ENCODE measurements at regions not wholly inside any gene's neighbourhood (a gene's known extent, or its start where the extent isn't known, plus 50 kb on each side); places are given as distances from the start of the nearest gene placed in this dataset.

GRCh38 chr9:119792242-119792641, 423.0 kb upstream of the BRINP1 start:
- no peak for ATAC-seq
- H3K4me3 ChIP-seq (replicated peaks in 1 of 2; ENCODE audit: low read depth in 1 of 2, low read length in 2 of 2), result no peak overlapping the region
- TF ChIP-seq SIN3A (IDR thresholded peaks at IDR 0.05; ENCODE audit: low read depth) (no peak), RAD21 (IDR thresholded peaks at IDR 0.05; ENCODE audit: low read depth) (no peak), EGR1 (IDR thresholded peaks at IDR 0.05; ENCODE audit: low read depth) (no peak), YY1 (IDR thresholded peaks at IDR 0.05; ENCODE audit: extremely low read depth, insufficient replicate concordance, low read depth, low read length) (no peak), FOSL1 (IDR thresholded peaks at IDR 0.05; ENCODE audit: low read depth) (no peak), SRF (IDR thresholded peaks at IDR 0.05; ENCODE audit: low read depth) (no peak), EZH2 (IDR thresholded peaks at IDR 0.05) (no peak), ZNF274 (IDR thresholded peaks at IDR 0.05; ENCODE audit: low read depth, low read length) (no peak), TCF7L2 (IDR thresholded peaks at IDR 0.05; ENCODE audit: borderline replicate concordance, extremely low read depth, insufficient read depth, insufficient read length) (no peak), EZH2phosphoT487 (IDR thresholded peaks at IDR 0.05; ENCODE audit: borderline replicate concordance) (no peak), SP1 (IDR thresholded peaks at IDR 0.05; ENCODE audit: low read depth) (no peak), POLR2A (IDR thresholded peaks at IDR 0.05; ENCODE audit: borderline replicate concordance, extremely low read depth, insufficient read depth, insufficient read length) (no peak), ZFX (IDR thresholded peaks at IDR 0.05) (no peak), POLR2AphosphoS5 (IDR thresholded peaks at IDR 0.05; ENCODE audit: low read depth, low read length) (no peak)
- TF ChIP-seq, protein P1, sequence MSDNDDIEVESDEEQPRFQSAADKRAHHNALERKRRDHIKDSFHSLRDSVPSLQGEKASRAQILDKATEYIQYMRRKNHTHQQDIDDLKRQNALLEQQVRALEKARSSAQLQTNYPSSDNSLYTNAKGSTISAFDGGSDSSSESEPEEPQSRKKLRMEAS (IDR thresholded peaks at IDR 0.05), result no peak
- TF ChIP-seq, protein P2, sequence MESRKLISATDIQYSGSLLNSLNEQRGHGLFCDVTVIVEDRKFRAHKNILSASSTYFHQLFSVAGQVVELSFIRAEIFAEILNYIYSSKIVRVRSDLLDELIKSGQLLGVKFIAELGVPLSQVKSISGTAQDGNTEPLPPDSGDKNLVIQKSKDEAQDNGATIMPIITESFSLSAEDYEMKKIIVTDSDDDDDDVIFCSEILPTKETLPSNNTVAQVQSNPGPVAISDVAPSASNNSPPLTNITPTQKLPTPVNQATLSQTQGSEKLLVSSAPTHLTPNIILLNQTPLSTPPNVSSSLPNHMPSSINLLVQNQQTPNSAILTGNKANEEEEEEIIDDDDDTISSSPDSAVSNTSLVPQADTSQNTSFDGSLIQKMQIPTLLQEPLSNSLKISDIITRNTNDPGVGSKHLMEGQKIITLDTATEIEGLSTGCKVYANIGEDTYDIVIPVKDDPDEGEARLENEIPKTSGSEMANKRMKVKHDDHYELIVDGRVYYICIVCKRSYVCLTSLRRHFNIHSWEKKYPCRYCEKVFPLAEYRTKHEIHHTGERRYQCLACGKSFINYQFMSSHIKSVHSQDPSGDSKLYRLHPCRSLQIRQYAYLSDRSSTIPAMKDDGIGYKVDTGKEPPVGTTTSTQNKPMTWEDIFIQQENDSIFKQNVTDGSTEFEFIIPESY (IDR thresholded peaks at IDR 0.05; ENCODE audit: extremely low read depth, insufficient replicate concordance, low read length), result no peak
- TF ChIP-seq, protein P3, sequence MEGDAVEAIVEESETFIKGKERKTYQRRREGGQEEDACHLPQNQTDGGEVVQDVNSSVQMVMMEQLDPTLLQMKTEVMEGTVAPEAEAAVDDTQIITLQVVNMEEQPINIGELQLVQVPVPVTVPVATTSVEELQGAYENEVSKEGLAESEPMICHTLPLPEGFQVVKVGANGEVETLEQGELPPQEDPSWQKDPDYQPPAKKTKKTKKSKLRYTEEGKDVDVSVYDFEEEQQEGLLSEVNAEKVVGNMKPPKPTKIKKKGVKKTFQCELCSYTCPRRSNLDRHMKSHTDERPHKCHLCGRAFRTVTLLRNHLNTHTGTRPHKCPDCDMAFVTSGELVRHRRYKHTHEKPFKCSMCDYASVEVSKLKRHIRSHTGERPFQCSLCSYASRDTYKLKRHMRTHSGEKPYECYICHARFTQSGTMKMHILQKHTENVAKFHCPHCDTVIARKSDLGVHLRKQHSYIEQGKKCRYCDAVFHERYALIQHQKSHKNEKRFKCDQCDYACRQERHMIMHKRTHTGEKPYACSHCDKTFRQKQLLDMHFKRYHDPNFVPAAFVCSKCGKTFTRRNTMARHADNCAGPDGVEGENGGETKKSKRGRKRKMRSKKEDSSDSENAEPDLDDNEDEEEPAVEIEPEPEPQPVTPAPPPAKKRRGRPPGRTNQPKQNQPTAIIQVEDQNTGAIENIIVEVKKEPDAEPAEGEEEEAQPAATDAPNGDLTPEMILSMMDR (IDR thresholded peaks at IDR 0.05 in 2 of 3, conservative IDR thresholded peaks at IDR 0.05 in 1 of 3; ENCODE audit: borderline replicate concordance in 1 of 3, insufficient read depth in 1 of 3, low read depth in 2 of 3, low read length in 2 of 3), result no peak
- no peak overlapping the region for H3K9ac ChIP-seq (ENCODE audit: low read length)
- no TSS peak for BruUV-seq (replicated peaks)
- POLR2A ChIA-PET, result no interaction called here
- intact Hi-C loops (cut with micrococcal nuclease), result no loop called here
- no peaks in the 10 kb centered on the region for H3K79me2 ChIP-seq (ENCODE audit: insufficient read depth, low read length)
- H3K27ac ChIP-seq (ENCODE audit: low read depth, low read length), result no peak overlapping the region
- CTCF ChIA-PET, result no interaction called here
- H4K20me1 ChIP-seq (ENCODE audit: insufficient read depth), result no peaks in the 10 kb centered on the region
- no peaks in the 10 kb centered on the region for H3K4me1 ChIP-seq (ENCODE audit: control insufficient read depth in 1 of 2, insufficient read depth in 2 of 2, low read length in 2 of 2)
- RAD21 ChIA-PET (ENCODE audit: low non-redundant PET in 1 of 2, low total read pairs in 2 of 2, uncharacterized antibody in 2 of 2, unreplicated experiment in 2 of 2), result no interaction called here
- no peak for DNase-seq (ENCODE audit: low read depth, low spot score)
- H3K27me3 ChIP-seq (ENCODE audit: insufficient read depth, low read length), result 0 out of 2 replicates have a peak, but pooled peaks cover 6% of the 10 kb centered on the region
- no peaks in the 10 kb centered on the region for H3K9me3 ChIP-seq (ENCODE audit: control insufficient read depth in 1 of 2, insufficient read depth in 1 of 2, low read depth in 1 of 2, low read length in 2 of 2)
- no peak overlapping the region for H2AFZ ChIP-seq (ENCODE audit: low read depth, low read length, poor library complexity, severe bottlenecking)
- no peaks in the 10 kb centered on the region for H3K36me3 ChIP-seq (ENCODE audit: control insufficient read depth in 1 of 2, insufficient read depth in 2 of 2, low read length in 2 of 2)
- H3K9me2 ChIP-seq (ENCODE audit: insufficient read depth), result no peaks in the 10 kb centered on the region
- H3K4me2 ChIP-seq (ENCODE audit: low read length), result no peak overlapping the region

Measured in HCT116 (cell line).